Hepatic stellate cell (primary cell): ENCODE measurements at regions not wholly inside any gene's neighbourhood (a gene's known extent, or its start where the extent isn't known, plus 50 kb on each side); places are given as distances from the start of the nearest gene placed in this dataset.
"Not testable (repeated sequence)": the region's sequence is repeated elsewhere in the genome, so short reads cannot be mapped to it uniquely, and the experiment has no call there.

Experiments
- DNase-seq: peaks from one replicate; pipeline ENCODE4 v3.0.0; 2011; ENCODE audit warnings: low spot score

DNA sequence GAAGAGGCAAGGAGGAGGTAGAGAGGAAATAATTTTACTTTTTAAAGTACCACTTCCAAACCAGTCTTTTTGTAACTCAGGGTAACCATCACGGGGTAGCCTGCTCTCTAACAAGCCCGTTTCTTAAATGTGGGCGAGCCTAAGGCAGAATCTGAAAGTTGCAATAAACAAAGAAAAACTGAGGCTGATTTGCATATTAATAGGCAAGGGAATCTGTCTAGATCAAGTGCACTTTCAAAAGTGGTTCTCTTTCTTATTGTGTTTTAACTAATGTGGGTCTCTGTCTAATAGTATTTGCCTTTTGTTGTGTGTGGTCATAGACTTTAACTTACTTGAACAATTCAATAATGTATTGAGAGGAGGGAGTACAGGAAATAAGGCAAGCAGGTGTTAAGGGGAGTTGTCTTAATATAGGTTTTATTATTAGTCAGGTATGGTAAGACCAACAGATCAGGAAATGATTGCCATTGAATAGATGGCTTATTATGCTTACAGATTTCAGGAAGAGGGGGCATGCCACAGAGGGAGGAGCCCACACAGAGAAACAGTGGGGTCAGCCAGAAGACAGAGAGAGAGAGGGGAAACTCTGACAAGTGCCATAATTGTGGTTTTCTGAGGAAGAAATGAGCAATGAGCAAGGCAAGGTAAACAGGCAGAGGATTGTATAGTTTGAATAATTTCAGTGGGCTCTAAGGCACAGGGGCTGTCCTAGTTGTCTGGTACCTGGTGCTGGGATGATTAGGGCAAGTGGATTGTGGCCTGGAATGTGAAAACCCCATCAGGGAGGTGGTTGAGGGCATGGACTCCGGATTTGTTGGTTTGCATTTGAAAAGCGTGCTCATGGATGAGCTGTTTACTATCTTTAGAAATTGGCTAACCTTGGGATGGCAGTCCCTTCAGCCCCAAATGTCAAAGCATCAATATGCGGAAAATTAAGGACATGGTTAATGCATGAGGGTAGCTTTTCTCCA is 237.2 kb downstream of the TOX3 start:
- DNase-seq = no peak

- no peak for DNase-seq
These were observed 238.9 kb downstream of the TOX3 start for GRCh38 chr16:52308051-52308450.

DNA sequence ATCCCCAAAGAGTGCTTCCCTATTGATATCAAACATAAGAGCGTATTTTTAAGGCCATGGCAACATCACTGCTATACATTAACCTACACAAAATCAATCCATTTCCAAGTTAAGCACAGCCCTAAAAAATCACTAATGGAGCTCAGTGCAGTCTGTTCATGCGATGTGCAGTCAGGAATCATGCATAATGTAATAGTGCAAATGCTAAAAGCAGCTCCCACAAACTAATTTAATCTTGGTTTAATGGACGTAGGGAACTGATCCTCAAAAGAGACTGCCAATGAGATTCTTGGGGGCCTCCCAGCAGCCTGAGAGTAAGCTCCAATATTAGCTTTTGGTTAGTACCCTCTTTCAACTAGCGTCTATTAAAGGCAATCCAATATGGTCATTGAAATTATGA is 245.9 kb downstream of the TOX3 start:
- DNase-seq = no peak

- no peak for DNase-seq
These were observed 248.2 kb downstream of the TOX3 start for GRCh38 chr16:52298769-52299168.

DNA sequence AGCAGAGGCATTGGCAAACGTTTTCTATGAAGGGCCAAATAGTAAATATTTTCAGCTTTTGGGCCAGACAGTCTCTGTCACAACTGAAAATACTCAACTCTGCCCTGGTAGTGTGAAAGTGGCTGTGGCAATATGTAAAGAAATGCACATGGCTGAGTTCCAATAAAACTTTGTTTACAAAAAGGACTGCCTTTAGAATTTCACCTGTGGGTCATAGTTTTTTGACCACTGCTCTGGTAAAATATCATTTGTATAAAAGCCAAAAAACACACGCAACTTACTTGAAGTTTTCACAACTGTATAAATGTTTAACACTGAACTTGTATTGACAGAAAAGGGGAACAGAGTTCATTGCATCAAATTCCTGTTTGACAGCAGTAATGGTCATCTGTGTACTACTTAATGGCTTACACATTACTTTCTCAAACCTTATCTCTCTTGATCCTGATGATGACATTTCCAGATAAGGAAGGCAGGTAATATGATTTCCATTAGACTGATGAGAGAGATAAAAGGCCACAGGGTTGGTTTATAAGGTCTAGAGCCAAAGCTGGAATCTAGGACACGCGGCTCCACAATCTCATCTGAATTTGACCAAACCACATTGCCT is 250.1 kb downstream of the TOX3 start:
- not testable (repeated sequence) for DNase-seq

DNA sequence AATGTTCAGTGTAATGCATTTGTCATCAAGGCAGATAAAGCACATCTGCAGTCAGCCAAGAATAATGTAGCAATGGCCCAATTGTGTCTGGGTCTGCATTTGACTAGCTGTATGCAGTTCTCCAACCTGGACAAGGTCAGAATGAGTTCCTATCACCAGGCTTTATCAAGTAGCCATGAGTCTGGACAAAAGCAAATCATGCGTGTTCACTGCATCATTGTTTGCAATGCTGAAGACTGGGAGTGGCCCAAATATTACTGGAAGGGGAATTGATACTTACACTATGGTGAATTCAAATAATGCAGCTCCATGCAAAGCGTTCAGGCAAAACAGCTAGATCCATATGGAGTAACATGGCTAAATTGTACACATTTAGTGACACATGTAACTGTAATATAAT is 250.9 kb downstream of the TOX3 start:
- DNase-seq = no peak

- DNase-seq = no peak
These were observed 252.3 kb downstream of the TOX3 start for GRCh38 chr16:52294660-52295059.

GRCh38 chr16:52293204-52293603 is 253.7 kb downstream of the TOX3 start:
- DNase-seq = no peak

GRCh38 chr16:52283584-52284375 is 263.2 kb downstream of the TOX3 start:
- no peak for DNase-seq

GRCh38 chr16:52283018-52283417 is 263.9 kb downstream of the TOX3 start:
- DNase-seq = no peak

GRCh38 chr16:52280086-52280485 is 266.9 kb downstream of the TOX3 start:
- no peak for DNase-seq

GRCh38 chr16:52271088-52271750 is 275.7 kb downstream of the TOX3 start:
- no peak for DNase-seq

- no peak for DNase-seq
These were observed 281.5 kb downstream of the TOX3 start for GRCh38 chr16:52265446-52265861.

DNA sequence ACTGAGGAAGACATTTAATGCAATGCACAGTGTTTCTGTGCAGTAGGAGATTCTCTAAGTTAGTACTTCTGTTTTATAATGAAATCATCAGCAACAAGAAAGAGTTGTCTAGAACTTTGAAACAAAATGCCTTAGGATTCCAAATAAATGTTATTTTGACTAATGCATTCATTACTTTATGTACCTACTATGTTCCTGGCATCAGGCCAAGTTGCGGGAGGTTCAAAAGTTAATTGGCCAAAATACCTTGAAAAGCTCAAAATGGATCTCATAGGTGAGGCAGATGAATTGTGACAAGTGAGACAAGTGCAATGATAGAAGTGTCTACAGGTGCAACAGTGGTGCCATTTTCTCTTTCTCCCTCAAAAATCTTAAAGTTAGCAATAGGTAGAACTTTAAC is 289.4 kb downstream of the TOX3 start:
- DNase-seq = no peak

GRCh38 chr16:52256310-52257078 is 290.4 kb downstream of the TOX3 start:
- DNase-seq = no peak

- DNase-seq = no peak
These were observed 292.2 kb downstream of the TOX3 start for GRCh38 chr16:52254746-52255145.

DNA sequence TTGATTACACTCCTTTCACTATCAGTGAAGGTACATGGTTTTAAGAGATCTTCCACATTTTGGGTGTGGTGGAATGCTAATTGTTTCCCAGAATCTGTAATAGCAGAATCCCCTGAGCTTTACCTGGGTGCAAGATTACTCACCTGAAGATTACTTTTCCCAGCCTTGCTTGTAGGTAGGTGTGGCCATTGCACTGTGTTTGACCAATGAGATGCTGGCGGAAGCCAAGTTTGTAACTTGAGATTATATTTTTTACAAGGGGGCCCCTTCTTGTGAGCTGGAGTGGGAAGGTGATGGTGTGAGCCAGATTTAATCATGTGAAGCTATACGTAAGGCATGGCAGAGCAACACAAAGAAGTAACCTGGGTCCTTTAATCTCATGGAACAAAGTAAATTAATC is 294.3 kb downstream of the TOX3 start:
- no peak for DNase-seq

DNA sequence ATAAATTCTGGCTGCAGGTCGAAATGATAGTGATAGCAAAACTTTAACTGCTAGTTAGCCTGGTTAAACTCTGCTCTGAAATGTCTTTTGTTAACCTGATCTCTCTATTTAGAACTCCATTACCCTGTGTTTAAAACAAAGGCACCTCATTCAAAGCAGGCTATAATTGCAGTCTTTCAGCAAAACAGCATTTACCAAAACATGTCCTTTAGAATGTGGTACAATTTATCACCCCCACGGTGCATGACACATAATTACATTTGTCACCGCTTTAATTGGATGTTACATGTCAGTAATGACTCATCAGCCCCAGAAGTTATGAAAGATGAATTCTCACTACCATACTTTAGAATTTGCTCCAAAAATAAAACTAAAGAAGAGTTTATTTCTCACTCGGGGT is 295.4 kb downstream of the TOX3 start:
- DNase-seq = no peak

DNA sequence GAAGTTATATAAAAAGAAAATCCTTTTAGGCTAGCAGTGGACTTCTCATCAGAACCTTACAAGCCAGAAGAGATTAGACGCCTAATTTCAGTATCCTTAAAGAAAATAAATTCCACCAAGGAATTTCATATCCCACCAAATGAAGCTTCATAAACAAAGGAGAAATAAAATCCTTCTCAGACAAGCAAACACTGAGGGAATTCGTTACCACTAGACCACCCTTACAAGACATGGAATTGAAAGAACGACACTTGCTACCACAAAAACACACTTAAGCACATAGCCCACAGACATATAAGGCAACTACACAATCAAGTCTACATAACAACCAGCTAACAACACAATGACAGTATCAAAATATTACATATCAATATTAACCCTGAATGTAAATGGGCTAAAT is 299.2 kb downstream of the TOX3 start:
- no peak for DNase-seq

DNA sequence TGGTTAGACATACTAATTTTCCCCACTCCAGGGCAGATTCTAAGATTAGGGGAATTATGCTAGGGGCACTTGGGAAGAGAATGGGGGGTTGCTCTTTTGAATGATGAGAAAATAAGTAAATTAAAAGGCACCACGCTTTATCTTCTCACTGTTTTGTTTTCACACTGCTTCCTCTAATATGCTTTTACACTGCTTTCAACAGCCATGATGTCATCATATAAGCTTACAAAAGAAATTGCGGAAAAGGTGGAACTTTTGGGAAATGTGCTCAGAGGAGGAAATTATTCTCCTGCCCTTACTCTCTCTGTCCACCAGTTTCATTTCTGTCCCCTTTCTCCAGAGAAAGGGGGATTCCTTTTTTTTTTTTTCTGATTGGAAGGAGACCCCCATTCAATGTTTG is 308.2 kb downstream of the TOX3 start:
- no peak for DNase-seq

DNA sequence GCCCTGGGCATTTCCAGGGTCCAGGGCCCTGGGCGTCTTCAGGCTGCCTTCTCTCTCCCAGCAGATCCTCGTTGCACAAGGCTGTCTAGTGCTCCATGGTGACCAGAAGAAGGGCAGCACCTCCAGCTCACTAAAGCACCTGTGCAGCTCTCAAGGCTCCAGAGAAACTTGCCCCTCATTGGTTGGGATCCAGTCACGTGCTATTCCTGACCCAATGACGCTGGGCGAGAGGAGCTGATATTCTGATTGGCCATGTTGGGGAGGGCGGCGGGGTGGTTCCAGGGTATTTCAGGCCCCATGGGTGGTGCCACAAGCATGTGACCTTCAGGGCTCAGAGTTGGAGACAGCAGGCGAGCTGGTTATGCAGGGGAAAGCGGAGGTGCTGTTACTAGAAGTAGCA is 309.1 kb downstream of the TOX3 start:
- DNase-seq = no peak
